ENCODE measurements at regions not wholly inside any gene's neighbourhood (a gene's known extent, or its start where the extent isn't known, plus 50 kb on each side); places are given as distances from the start of the nearest gene placed in this dataset.

DNA sequence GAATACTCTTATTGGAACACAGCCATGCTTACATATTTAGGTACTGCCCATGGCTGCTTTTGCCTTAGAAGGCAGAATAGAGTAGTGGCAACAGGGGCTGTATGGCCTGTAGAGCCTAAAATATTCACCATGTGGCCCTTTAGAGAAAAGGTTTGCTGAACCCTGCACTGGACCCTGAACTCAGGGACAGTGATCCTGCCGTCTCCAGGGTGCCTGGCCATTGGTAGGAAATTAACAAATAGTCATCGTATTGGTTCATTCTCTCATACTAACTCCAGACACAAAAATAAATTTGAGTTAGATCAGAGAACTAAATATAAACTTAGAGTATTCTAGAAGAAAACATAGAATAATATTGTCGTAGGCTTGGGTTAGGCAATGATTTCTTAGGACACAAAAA is 181.4 kb downstream of the BCAS1 start:
- H3K4me3 Mint-ChIP-seq = no peak overlapping the region
- H2BK12ac ChIP-seq (ENCODE audit: insufficient read length, low read depth, low read length) = no peak overlapping the region
- H4K20me1 ChIP-seq (ENCODE audit: control insufficient read depth, insufficient read depth, insufficient read length) = no peaks in the 10 kb centered on the region
- H2BK5ac ChIP-seq (ENCODE audit: insufficient read length, low read length) = no peak overlapping the region
- TF ChIP-seq, protein P1, sequence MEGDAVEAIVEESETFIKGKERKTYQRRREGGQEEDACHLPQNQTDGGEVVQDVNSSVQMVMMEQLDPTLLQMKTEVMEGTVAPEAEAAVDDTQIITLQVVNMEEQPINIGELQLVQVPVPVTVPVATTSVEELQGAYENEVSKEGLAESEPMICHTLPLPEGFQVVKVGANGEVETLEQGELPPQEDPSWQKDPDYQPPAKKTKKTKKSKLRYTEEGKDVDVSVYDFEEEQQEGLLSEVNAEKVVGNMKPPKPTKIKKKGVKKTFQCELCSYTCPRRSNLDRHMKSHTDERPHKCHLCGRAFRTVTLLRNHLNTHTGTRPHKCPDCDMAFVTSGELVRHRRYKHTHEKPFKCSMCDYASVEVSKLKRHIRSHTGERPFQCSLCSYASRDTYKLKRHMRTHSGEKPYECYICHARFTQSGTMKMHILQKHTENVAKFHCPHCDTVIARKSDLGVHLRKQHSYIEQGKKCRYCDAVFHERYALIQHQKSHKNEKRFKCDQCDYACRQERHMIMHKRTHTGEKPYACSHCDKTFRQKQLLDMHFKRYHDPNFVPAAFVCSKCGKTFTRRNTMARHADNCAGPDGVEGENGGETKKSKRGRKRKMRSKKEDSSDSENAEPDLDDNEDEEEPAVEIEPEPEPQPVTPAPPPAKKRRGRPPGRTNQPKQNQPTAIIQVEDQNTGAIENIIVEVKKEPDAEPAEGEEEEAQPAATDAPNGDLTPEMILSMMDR (conservative IDR thresholded peaks at IDR 0.05) = no peak
- H3K27ac Mint-ChIP-seq = no peak overlapping the region
- no CpG with 5 or more reads among the region's 3 CpGs for WGBS (ENCODE audit: extremely low coverage, insufficient read length, low lambda C conversion rate)
- no peak overlapping the region for H3K27ac ChIP-seq (ENCODE audit: insufficient read length, low read depth, low read length)
- H3K4me1 Mint-ChIP-seq = peaks cover 52 to 56% of the 10 kb centered on the region in 2 experiments
- no peak overlapping the region for H3K4me2 ChIP-seq (ENCODE audit: insufficient read depth, insufficient read length, low read length)
- no peaks in the 10 kb centered on the region for H3K9me3 ChIP-seq (ENCODE audit: control insufficient read depth, low read depth, low read length)
- H3K79me1 ChIP-seq (ENCODE audit: insufficient read depth, low read depth, low read length, poor library complexity, severe bottlenecking) = no peaks in the 10 kb centered on the region
- H3K79me2 ChIP-seq (ENCODE audit: insufficient read depth, low read length) = no peaks in the 10 kb centered on the region
- no peak overlapping the region for H2AFZ ChIP-seq (ENCODE audit: low read length)
- H4K5ac ChIP-seq (ENCODE audit: insufficient read length, low read depth, low read length) = no peak overlapping the region
- H3K56ac ChIP-seq (ENCODE audit: insufficient read length, low read depth, low read length) = no peak overlapping the region
- H4K91ac ChIP-seq (ENCODE audit: insufficient read length, low read depth, low read length) = no peak overlapping the region
- H3K27me3 Mint-ChIP-seq (ENCODE audit: low read depth) = no peaks in the 10 kb centered on the region
- H4K8ac ChIP-seq (replicated peaks; ENCODE audit: insufficient read length, low read depth, low read length) = no peak overlapping the region
- H3K14ac ChIP-seq (ENCODE audit: insufficient read depth, low read length) = no peak overlapping the region
- H3K4me1 ChIP-seq (ENCODE audit: insufficient read depth, low read length) = peaks cover 4% of the 10 kb centered on the region; the same call in 1 of the 2 replicates
- H3T11ph ChIP-seq (ENCODE audit: low read length) = no peak overlapping the region
- H3K18ac ChIP-seq (ENCODE audit: insufficient read length, low read depth, low read length) = no peak overlapping the region
- H2AK5ac ChIP-seq (ENCODE audit: insufficient read length, low read length) = no peak overlapping the region
- DNase-seq = no peak
- no peak overlapping the region for H3K23ac ChIP-seq (ENCODE audit: insufficient read length, low read depth, low read length)
- H2BK20ac ChIP-seq (ENCODE audit: low read depth, low read length, poor library complexity, severe bottlenecking) = no peak overlapping the region
- H3K9ac ChIP-seq (ENCODE audit: extremely low read depth, insufficient read length, low read length) = no peak overlapping the region
- no peaks in the 10 kb centered on the region for H3K23me2 ChIP-seq (ENCODE audit: insufficient read length, low read depth, low read length, poor library complexity, severe bottlenecking)
- H3K4ac ChIP-seq (ENCODE audit: low read depth, low read length) = no peak overlapping the region
- H2BK120ac ChIP-seq (ENCODE audit: low read depth, low read length, poor library complexity, severe bottlenecking) = no peak overlapping the region
- H2BK15ac ChIP-seq (ENCODE audit: low read depth, low read length) = no peak overlapping the region
- H3K36me3 Mint-ChIP-seq (ENCODE audit: insufficient read depth in 1 of 3, low read depth in 3 of 3) = peaks cover 0 to 13% (median 2%) of the 10 kb centered on the region in 3 experiments; a peak in 3 of 7 replicates
- H3K9me3 Mint-ChIP-seq = peaks cover 4 to 6% of the 10 kb centered on the region in 2 experiments; a peak in 2 of 5 replicates
- H3K27me3 ChIP-seq (ENCODE audit: insufficient read depth, low read length) = no peaks in the 10 kb centered on the region
